BLaER1 treated with 17β-estradiol and CSF1 and Interleukin-3, amounts not matched to agents 10 nM and 100 nM (cell line): ENCODE measurements at regions not wholly inside any gene's neighbourhood (a gene's known extent, or its start where the extent isn't known, plus 50 kb on each side); places are given as distances from the start of the nearest gene placed in this dataset.
"Not testable (repeated sequence)": the region's sequence is repeated elsewhere in the genome, so short reads cannot be mapped to it uniquely, and the experiment has no call there.

Experiments used
- H3K27ac ChIP-seq, 11 experiments: shearing (Covaris generic); formaldehyde crosslinking; 2 replicates each; pipeline ENCODE4 v1.8.1; 2022
- H3K27me3 ChIP-seq, 11 experiments: shearing (Covaris generic); formaldehyde crosslinking; 2 replicates each; pipeline ENCODE4 v1.8.1; 2022
- H3K36me3 ChIP-seq, 11 experiments: shearing (Covaris generic); formaldehyde crosslinking; 2 replicates each; pipeline ENCODE4 v1.8.1; 2022
- H3K4me1 ChIP-seq, 10 experiments: shearing (Covaris generic); formaldehyde crosslinking; 2 replicates each; pipeline ENCODE4 v1.8.1; 2022
- H3K4me2 ChIP-seq, 11 experiments: shearing (Covaris generic); formaldehyde crosslinking; 2 replicates each; pipeline ENCODE4 v1.8.1; 2022
- H3K4me3 ChIP-seq, 10 experiments: shearing (Covaris generic); formaldehyde crosslinking; 2 replicates each; pipeline ENCODE4 v1.8.1; 2022
- H3K9ac ChIP-seq, 11 experiments: shearing (Covaris generic); formaldehyde crosslinking; 2 replicates each; pipeline ENCODE4 v1.8.1; 2022
- H3K9me3 ChIP-seq, 11 experiments: shearing (Covaris generic); formaldehyde crosslinking; replicated peaks in 1 of 11; 2 replicates each; pipeline ENCODE4 v1.8.1; 2022
- H4K20me1 ChIP-seq, 11 experiments: shearing (Covaris generic); formaldehyde crosslinking; 2 replicates each; pipeline ENCODE4 v1.8.1; 2022
- Cebpa-rat ChIP-seq, 11 experiments: shearing (Covaris generic); IDR thresholded peaks; 2 replicates each; pipeline ENCODE4 v1.8.1; 2022

GRCh38 chr6:10315658-10316372, 99.1 kb downstream of the TFAP2A start:
- no peak for TF ChIP-seq Cebpa-rat (IDR thresholded peaks at IDR 0.05)
- no peak overlapping the region for H3K4me3 ChIP-seq
- no peak overlapping the region for H3K4me2 ChIP-seq
- peaks cover 0 to 12% (median 0%) of the 10 kb centered on the region in 10 experiments; a peak in 2 of 20 replicates for H3K4me1 ChIP-seq
- H4K20me1 ChIP-seq = no peaks in the 10 kb centered on the region
- H3K9me3 ChIP-seq = peaks cover 0 to 5% (median 0%) of the 10 kb centered on the region in 11 experiments; a peak in 1 of 22 replicates
- H3K27ac ChIP-seq = no peak overlapping the region
- H3K27me3 ChIP-seq = no peaks in the 10 kb centered on the region
- H3K9ac ChIP-seq = no peak overlapping the region
- H3K36me3 ChIP-seq = no peaks in the 10 kb centered on the region

- no peaks in the 10 kb centered on the region for H4K20me1 ChIP-seq
- H3K4me1 ChIP-seq = peaks cover 0 to 12% (median 0%) of the 10 kb centered on the region in 10 experiments; a peak in 2 of 20 replicates
- no peak overlapping the region for H3K4me2 ChIP-seq
- H3K36me3 ChIP-seq = no peaks in the 10 kb centered on the region
- H3K27ac ChIP-seq = no peak overlapping the region
- no peaks in the 10 kb centered on the region for H3K27me3 ChIP-seq
- peaks cover 0 to 5% (median 0%) of the 10 kb centered on the region in 11 experiments; a peak in 1 of 22 replicates for H3K9me3 ChIP-seq
- H3K4me3 ChIP-seq = no peak overlapping the region
- no peak for TF ChIP-seq Cebpa-rat (IDR thresholded peaks at IDR 0.05)
- H3K9ac ChIP-seq = no peak overlapping the region
Measured at GRCh38 chr6:10315034-10315433, 99.8 kb downstream of the TFAP2A start.

- H4K20me1 ChIP-seq = no peaks in the 10 kb centered on the region
- H3K4me2 ChIP-seq = no peak overlapping the region
- H3K9ac ChIP-seq = no peak overlapping the region
- peaks cover 0 to 12% (median 0%) of the 10 kb centered on the region in 10 experiments; a peak in 2 of 20 replicates for H3K4me1 ChIP-seq
- H3K27ac ChIP-seq = no peak overlapping the region
- no peak for TF ChIP-seq Cebpa-rat (IDR thresholded peaks at IDR 0.05)
- H3K36me3 ChIP-seq = no peaks in the 10 kb centered on the region
- H3K27me3 ChIP-seq = no peaks in the 10 kb centered on the region
- peaks cover 0 to 2% (median 0%) of the 10 kb centered on the region in 11 experiments; a peak in 1 of 22 replicates for H3K9me3 ChIP-seq
- no peak overlapping the region for H3K4me3 ChIP-seq
Measured at GRCh38 chr6:10314163-10314955, 100.5 kb downstream of the TFAP2A start.

GRCh38 chr6:10313799-10314162, 101.1 kb downstream of the TFAP2A start:
- Histone ChIP-seq H3K4me1 (peaks cover 0 to 12% (median 0%) of the 10 kb centered on the region in 10 experiments; a peak in 2 of 20 replicates), H3K4me3 (no peak overlapping the region), H3K9me3 (no peaks in the 10 kb centered on the region), H3K27me3 (no peaks in the 10 kb centered on the region), H3K36me3 (no peaks in the 10 kb centered on the region), H3K27ac (no peak overlapping the region), H3K4me2 (no peak overlapping the region), H3K9ac (no peak overlapping the region), H4K20me1 (no peaks in the 10 kb centered on the region)
- TF ChIP-seq Cebpa-rat (IDR thresholded peaks at IDR 0.05) = no peak

GRCh38 chr6:10312445-10312844, 102.4 kb downstream of the TFAP2A start:
- H3K4me1 ChIP-seq = peaks cover 0 to 12% (median 0%) of the 10 kb centered on the region in 10 experiments; a peak in 2 of 20 replicates
- no peak overlapping the region for H3K4me2 ChIP-seq
- H3K36me3 ChIP-seq = no peaks in the 10 kb centered on the region
- TF ChIP-seq Cebpa-rat (IDR thresholded peaks at IDR 0.05) = no peak
- H3K9ac ChIP-seq = no peak overlapping the region
- H3K4me3 ChIP-seq = no peak overlapping the region
- H3K27me3 ChIP-seq = no peaks in the 10 kb centered on the region
- no peaks in the 10 kb centered on the region for H4K20me1 ChIP-seq
- no peak overlapping the region for H3K27ac ChIP-seq
- no peaks in the 10 kb centered on the region for H3K9me3 ChIP-seq

- not testable (repeated sequence) for H3K27ac ChIP-seq, H3K4me2 ChIP-seq, H3K4me1 ChIP-seq
Measured at GRCh38 chr6:10311546-10312405, 103.1 kb downstream of the TFAP2A start.

GRCh38 chr6:10310826-10311225, 104.0 kb downstream of the TFAP2A start:
- Histone ChIP-seq H3K9ac (no peak overlapping the region), H3K27me3 (no peaks in the 10 kb centered on the region), H4K20me1 (no peaks in the 10 kb centered on the region), H3K9me3 (no peaks in the 10 kb centered on the region), H3K4me2 (no peak overlapping the region), H3K4me1 (no peaks in the 10 kb centered on the region; a peak in 1 of 20 replicates), H3K27ac (no peak overlapping the region), H3K4me3 (no peak overlapping the region), H3K36me3 (no peaks in the 10 kb centered on the region)
- no peak for TF ChIP-seq Cebpa-rat (IDR thresholded peaks at IDR 0.05)

More at GRCh38 chr6:10311546-10312405, 103.1 kb downstream of the TFAP2A start:
- not testable (repeated sequence) for H4K20me1 ChIP-seq, H3K4me3 ChIP-seq, H3K9me3 ChIP-seq, H3K27me3 ChIP-seq, H3K36me3 ChIP-seq, H3K9ac ChIP-seq

- H3K36me3 ChIP-seq = no peaks in the 10 kb centered on the region
- no peaks in the 10 kb centered on the region for H3K27me3 ChIP-seq
- no peak overlapping the region for H3K4me3 ChIP-seq
- no peaks in the 10 kb centered on the region for H4K20me1 ChIP-seq
- no peaks in the 10 kb centered on the region; a peak in 1 of 20 replicates for H3K4me1 ChIP-seq
- no peak for TF ChIP-seq Cebpa-rat (IDR thresholded peaks at IDR 0.05)
- no peak overlapping the region for H3K27ac ChIP-seq
- no peak overlapping the region for H3K4me2 ChIP-seq
- H3K9me3 ChIP-seq = no peaks in the 10 kb centered on the region
- H3K9ac ChIP-seq = no peak overlapping the region
Measured at GRCh38 chr6:10310330-10310653, 104.6 kb downstream of the TFAP2A start.
